WTC11 (cell line): ENCODE measurements at regions not wholly inside any gene's neighbourhood (a gene's known extent, or its start where the extent isn't known, plus 50 kb on each side); places are given as distances from the start of the nearest gene placed in this dataset.

Source experiments
- ATAC-seq: fragments of 200-7000 bp; cut with Tn5 transposase; 2 replicates; pipeline ENCODE4 v1.10.0; 2021; ENCODE audit warnings: mild to moderate bottlenecking, moderate library complexity
- CTCF ChIA-PET: fragments of 300-600 bp; sonication (Branson Sonifier 250); formaldehyde crosslinking; loops from one replicate; lab custom pipeline; 2021; ENCODE audit warnings: antibody characterized with exemption; lab: Charles Lee
- POLR2A ChIA-PET: fragments of 350-600 bp; sonication (Branson Sonifier 250); formaldehyde crosslinking; loops from one replicate; lab custom pipeline; 2021; ENCODE audit warnings: antibody characterized with exemption; lab: Charles Lee
- DNase-seq: peaks from one replicate; pipeline ENCODE4 v3.0.0; 2021; ENCODE audit warnings: low spot score
- H3K27ac Mint-ChIP-seq: 2 replicates; pipeline ENCODE4 v1.8.0; 2021; ENCODE audit warnings: mixed read lengths
- H3K27me3 Mint-ChIP-seq: 2 replicates; pipeline ENCODE4 v1.8.0; 2021; ENCODE audit warnings: low read depth, mild to moderate bottlenecking, moderate library complexity, mixed read lengths
- H3K36me3 Mint-ChIP-seq: 2 replicates; pipeline ENCODE4 v1.8.0; 2021; ENCODE audit warnings: mixed read lengths
- H3K4me1 Mint-ChIP-seq: 2 replicates; pipeline ENCODE4 v1.8.0; 2022; ENCODE audit warnings: mixed read lengths
- H3K4me3 Mint-ChIP-seq: 2 replicates; pipeline ENCODE4 v1.8.0; 2021; ENCODE audit warnings: mild to moderate bottlenecking, moderate library complexity, mixed read lengths
- H3K9me3 Mint-ChIP-seq: 2 replicates; pipeline ENCODE4 v1.8.0; 2021; ENCODE audit warnings: mixed read lengths
- CREB1 ChIP-seq: sonication (generic); formaldehyde crosslinking; IDR thresholded peaks from 2 replicates; pipeline ENCODE4 v1.8.0; 2023; ENCODE audit warnings: mild to moderate bottlenecking, missing genetic modification reagents
- ELF4 ChIP-seq: sonication (generic); formaldehyde crosslinking; IDR thresholded peaks from 2 replicates; pipeline ENCODE4 v1.8.1; 2022; ENCODE audit warnings: low read depth, mild to moderate bottlenecking, moderate library complexity, missing genetic modification reagents
- EMX1 ChIP-seq: fragments of 250-450 bp; sonication (Bioruptor Pico); IDR thresholded peaks from 2 replicates; pipeline ENCODE4 v1.8.0; 2021; ENCODE audit warnings: mild to moderate bottlenecking
- ETV6 ChIP-seq: sonication (generic); formaldehyde crosslinking; IDR thresholded peaks from 2 replicates; pipeline ENCODE4 v1.8.1; 2022; ENCODE audit warnings: mild to moderate bottlenecking, missing genetic modification reagents
- FOXJ3 ChIP-seq: sonication (generic); formaldehyde crosslinking; IDR thresholded peaks from 2 replicates; pipeline ENCODE4 v1.9.0; 2021; ENCODE audit warnings: missing genetic modification reagents, mild to moderate bottlenecking, borderline replicate concordance
- FOXK1 ChIP-seq: sonication (generic); formaldehyde crosslinking; IDR thresholded peaks from 2 replicates; pipeline ENCODE4 v1.8.0; 2022; ENCODE audit warnings: mild to moderate bottlenecking, moderate library complexity, missing genetic modification reagents
- GRHL2 ChIP-seq: fragments of 250-450 bp; sonication (Bioruptor Pico); IDR thresholded peaks from 2 replicates; pipeline ENCODE4 v1.8.0; 2022; ENCODE audit warnings: mild to moderate bottlenecking, moderate library complexity; ENCODE audit not compliant: insufficient replicate concordance, severe bottlenecking
- JUN ChIP-seq: sonication (generic); formaldehyde crosslinking; IDR thresholded peaks from 2 replicates; pipeline ENCODE4 v1.8.0; 2023; ENCODE audit warnings: mild to moderate bottlenecking, missing genetic modification reagents
- MYBL2 ChIP-seq: sonication (generic); formaldehyde crosslinking; IDR thresholded peaks from 2 replicates; pipeline ENCODE4 v1.8.1; 2023; ENCODE audit warnings: mild to moderate bottlenecking, moderate library complexity, missing genetic modification reagents
- RORB ChIP-seq: fragments of 250-450 bp; sonication (Bioruptor Pico); IDR thresholded peaks from 2 replicates; pipeline ENCODE4 v1.9.0; 2021; ENCODE audit warnings: mild to moderate bottlenecking
- ZBTB21 ChIP-seq: sonication (generic); formaldehyde crosslinking; IDR thresholded peaks from 2 replicates; pipeline ENCODE4 v1.8.1; 2023; ENCODE audit warnings: mild to moderate bottlenecking, missing genetic modification reagents, borderline replicate concordance
- ZNF121 ChIP-seq: sonication (generic); formaldehyde crosslinking; IDR thresholded peaks from 2 replicates; pipeline ENCODE4 v1.8.0; 2023; ENCODE audit warnings: missing genetic modification reagents
- ZNF232 ChIP-seq: sonication (generic); formaldehyde crosslinking; IDR thresholded peaks from 2 replicates; pipeline ENCODE4 v1.8.0; 2022; ENCODE audit warnings: mild to moderate bottlenecking, missing genetic modification reagents
- ZNF263 ChIP-seq: sonication (generic); formaldehyde crosslinking; IDR thresholded peaks from 2 replicates; pipeline ENCODE4 v1.8.1; 2022; ENCODE audit warnings: low read depth, mild to moderate bottlenecking, moderate library complexity, missing genetic modification reagents
- ZNF317 ChIP-seq: sonication (generic); formaldehyde crosslinking; IDR thresholded peaks from 2 replicates; pipeline ENCODE4 v1.8.1; 2023; ENCODE audit warnings: low read depth, mild to moderate bottlenecking, moderate library complexity, missing genetic modification reagents, borderline replicate concordance
- ZNF396 ChIP-seq: fragments of 250-450 bp; sonication (Bioruptor Pico); IDR thresholded peaks from 2 replicates; pipeline ENCODE4 v1.8.0; 2021; ENCODE audit warnings: mild to moderate bottlenecking, moderate library complexity, borderline replicate concordance
- ZNF423 ChIP-seq: fragments of 250-450 bp; sonication (Bioruptor Pico); IDR thresholded peaks from 2 replicates; pipeline ENCODE4 v2.1.2; 2022; ENCODE audit warnings: mild to moderate bottlenecking, moderate library complexity
- TF ChIP-seq, protein P1 (sequence below): sonication (generic); formaldehyde crosslinking; IDR thresholded peaks from 2 replicates; pipeline ENCODE4 v1.8.1; 2023; ENCODE audit warnings: mild to moderate bottlenecking, missing genetic modification reagents, borderline replicate concordance
- TF ChIP-seq, protein P2 (sequence below): sonication (generic); formaldehyde crosslinking; IDR thresholded peaks from 2 replicates; pipeline ENCODE4 v1.8.0; 2022; ENCODE audit warnings: mild to moderate bottlenecking, missing genetic modification reagents
- TF ChIP-seq, protein P3 (sequence below): sonication (generic); formaldehyde crosslinking; IDR thresholded peaks from 2 replicates; pipeline ENCODE4 v1.8.1; 2023; ENCODE audit warnings: mild to moderate bottlenecking, missing genetic modification reagents, moderate library complexity
- TF ChIP-seq, protein P4 (sequence below): fragments of 250-450 bp; sonication (Bioruptor Pico); IDR thresholded peaks from 2 replicates; pipeline ENCODE4 v2.1.2; 2022; ENCODE audit warnings: mild to moderate bottlenecking, moderate library complexity
- TF ChIP-seq, protein P5 (sequence below): fragments of 200-600 bp; IDR thresholded peaks from 2 replicates; pipeline ENCODE4 v1.8.0; 2022; ENCODE audit warnings: antibody characterized with exemption
- TF ChIP-seq, protein P6 (sequence below): sonication (generic); formaldehyde crosslinking; IDR thresholded peaks from 2 replicates; pipeline ENCODE4 v1.8.0; 2022; ENCODE audit warnings: mild to moderate bottlenecking, missing genetic modification reagents
- TF ChIP-seq, protein P7 (sequence below): sonication (generic); formaldehyde crosslinking; IDR thresholded peaks from 2 replicates; pipeline ENCODE4 v1.8.1; 2022; ENCODE audit warnings: mild to moderate bottlenecking, moderate library complexity, missing genetic modification reagents

DNA sequence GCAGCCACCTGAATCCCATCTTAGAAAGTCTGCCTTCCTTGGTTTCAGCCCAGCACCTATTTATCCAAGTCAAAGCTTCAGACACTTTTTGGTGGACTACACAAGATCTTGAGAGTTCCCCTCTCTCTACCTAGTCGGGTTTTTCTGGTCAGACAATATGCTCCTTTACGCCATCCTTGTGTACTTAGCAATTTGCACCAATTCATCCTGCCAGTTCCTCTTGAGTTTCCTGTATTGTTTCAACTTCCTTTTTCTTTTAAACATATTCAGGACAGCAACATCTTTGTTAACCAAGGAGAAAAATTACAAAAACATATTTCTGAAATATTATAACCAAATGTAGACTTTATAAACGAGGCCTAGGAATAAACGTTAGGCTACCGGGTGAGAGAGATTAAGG lies 368.2 kb upstream of the CADM1 start (continued):
- TF ChIP-seq, protein P1, sequence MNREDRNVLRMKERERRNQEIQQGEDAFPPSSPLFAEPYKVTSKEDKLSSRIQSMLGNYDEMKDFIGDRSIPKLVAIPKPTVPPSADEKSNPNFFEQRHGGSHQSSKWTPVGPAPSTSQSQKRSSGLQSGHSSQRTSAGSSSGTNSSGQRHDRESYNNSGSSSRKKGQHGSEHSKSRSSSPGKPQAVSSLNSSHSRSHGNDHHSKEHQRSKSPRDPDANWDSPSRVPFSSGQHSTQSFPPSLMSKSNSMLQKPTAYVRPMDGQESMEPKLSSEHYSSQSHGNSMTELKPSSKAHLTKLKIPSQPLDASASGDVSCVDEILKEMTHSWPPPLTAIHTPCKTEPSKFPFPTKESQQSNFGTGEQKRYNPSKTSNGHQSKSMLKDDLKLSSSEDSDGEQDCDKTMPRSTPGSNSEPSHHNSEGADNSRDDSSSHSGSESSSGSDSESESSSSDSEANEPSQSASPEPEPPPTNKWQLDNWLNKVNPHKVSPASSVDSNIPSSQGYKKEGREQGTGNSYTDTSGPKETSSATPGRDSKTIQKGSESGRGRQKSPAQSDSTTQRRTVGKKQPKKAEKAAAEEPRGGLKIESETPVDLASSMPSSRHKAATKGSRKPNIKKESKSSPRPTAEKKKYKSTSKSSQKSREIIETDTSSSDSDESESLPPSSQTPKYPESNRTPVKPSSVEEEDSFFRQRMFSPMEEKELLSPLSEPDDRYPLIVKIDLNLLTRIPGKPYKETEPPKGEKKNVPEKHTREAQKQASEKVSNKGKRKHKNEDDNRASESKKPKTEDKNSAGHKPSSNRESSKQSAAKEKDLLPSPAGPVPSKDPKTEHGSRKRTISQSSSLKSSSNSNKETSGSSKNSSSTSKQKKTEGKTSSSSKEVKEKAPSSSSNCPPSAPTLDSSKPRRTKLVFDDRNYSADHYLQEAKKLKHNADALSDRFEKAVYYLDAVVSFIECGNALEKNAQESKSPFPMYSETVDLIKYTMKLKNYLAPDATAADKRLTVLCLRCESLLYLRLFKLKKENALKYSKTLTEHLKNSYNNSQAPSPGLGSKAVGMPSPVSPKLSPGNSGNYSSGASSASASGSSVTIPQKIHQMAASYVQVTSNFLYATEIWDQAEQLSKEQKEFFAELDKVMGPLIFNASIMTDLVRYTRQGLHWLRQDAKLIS (CRISPR knock-in tag) = no peak
- no peak for TF ChIP-seq ZBTB21

DNA sequence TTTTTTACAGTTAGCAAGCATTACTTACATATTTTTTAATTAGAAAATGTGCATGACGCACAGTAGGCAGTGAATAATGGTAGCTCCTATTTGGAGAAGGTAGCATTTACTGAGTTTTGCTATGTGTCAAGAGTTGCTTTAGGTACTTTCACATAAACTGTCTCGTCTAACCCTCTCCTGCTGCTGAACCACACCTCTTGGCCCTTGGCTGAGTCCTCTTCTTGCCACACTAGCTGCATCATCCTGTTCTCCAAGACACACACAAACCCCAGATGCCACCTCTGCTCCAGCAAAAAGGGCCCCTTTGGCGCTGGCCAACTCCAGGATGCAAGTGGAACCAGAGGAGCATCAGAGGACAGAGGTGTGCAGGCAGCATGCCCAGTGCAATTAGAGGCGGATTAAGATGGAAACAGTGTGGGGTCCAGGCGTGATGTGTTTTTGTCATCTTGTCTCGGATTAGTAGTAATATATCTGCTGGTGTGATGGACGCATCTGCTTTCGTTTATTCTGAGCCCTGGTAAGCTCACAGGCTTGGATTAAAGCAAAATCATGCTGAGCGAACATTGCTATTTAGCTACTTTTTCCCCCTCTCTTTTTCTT lies 367.0 kb upstream of the CADM1 start:
- ChIA-PET POLR2A (no interaction called here), CTCF (no interaction called here)
- Mint-ChIP-seq H3K27me3 (no peaks in the 10 kb centered on the region), H3K4me1 (peaks cover 7% of the 10 kb centered on the region), H3K4me3 (no peak overlapping the region), H3K36me3 (no peaks in the 10 kb centered on the region), H3K9me3 (no peaks in the 10 kb centered on the region), H3K27ac (no peak overlapping the region)
- ATAC-seq (no peak), DNase-seq (no peak)
- TF ChIP-seq ZNF396 (CRISPR knock-in tag) (no peak), ZNF423 (CRISPR knock-in tag) (no peak), RORB (no peak), FOXJ3 (CRISPR knock-in tag) (no peak), ZNF263 (CRISPR knock-in tag) (no peak), MYBL2 (CRISPR knock-in tag) (no peak), ZNF317 (no peak), FOXK1 (CRISPR knock-in tag) (no peak), ZNF121 (CRISPR knock-in tag) (no peak), EMX1 (CRISPR knock-in tag) (no peak), GRHL2 (CRISPR knock-in tag) (no peak), CREB1 (CRISPR knock-in tag) (no peak)
- TF ChIP-seq, protein P2, sequence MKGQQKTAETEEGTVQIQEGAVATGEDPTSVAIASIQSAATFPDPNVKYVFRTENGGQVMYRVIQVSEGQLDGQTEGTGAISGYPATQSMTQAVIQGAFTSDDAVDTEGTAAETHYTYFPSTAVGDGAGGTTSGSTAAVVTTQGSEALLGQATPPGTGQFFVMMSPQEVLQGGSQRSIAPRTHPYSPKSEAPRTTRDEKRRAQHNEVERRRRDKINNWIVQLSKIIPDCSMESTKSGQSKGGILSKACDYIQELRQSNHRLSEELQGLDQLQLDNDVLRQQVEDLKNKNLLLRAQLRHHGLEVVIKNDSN (CRISPR knock-in tag) = no peak
- TF ChIP-seq, protein P3, sequence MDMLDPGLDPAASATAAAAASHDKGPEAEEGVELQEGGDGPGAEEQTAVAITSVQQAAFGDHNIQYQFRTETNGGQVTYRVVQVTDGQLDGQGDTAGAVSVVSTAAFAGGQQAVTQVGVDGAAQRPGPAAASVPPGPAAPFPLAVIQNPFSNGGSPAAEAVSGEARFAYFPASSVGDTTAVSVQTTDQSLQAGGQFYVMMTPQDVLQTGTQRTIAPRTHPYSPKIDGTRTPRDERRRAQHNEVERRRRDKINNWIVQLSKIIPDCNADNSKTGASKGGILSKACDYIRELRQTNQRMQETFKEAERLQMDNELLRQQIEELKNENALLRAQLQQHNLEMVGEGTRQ (CRISPR knock-in tag) = no peak
- TF ChIP-seq, protein P4, sequence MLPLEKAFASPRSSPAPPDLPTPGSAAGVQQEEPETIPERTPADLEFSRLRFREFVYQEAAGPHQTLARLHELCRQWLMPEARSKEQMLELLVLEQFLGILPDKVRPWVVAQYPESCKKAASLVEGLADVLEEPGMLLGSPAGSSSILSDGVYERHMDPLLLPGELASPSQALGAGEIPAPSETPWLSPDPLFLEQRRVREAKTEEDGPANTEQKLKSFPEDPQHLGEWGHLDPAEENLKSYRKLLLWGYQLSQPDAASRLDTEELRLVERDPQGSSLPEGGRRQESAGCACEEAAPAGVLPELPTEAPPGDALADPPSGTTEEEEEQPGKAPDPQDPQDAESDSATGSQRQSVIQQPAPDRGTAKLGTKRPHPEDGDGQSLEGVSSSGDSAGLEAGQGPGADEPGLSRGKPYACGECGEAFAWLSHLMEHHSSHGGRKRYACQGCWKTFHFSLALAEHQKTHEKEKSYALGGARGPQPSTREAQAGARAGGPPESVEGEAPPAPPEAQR (CRISPR knock-in tag) = no peak

DNA sequence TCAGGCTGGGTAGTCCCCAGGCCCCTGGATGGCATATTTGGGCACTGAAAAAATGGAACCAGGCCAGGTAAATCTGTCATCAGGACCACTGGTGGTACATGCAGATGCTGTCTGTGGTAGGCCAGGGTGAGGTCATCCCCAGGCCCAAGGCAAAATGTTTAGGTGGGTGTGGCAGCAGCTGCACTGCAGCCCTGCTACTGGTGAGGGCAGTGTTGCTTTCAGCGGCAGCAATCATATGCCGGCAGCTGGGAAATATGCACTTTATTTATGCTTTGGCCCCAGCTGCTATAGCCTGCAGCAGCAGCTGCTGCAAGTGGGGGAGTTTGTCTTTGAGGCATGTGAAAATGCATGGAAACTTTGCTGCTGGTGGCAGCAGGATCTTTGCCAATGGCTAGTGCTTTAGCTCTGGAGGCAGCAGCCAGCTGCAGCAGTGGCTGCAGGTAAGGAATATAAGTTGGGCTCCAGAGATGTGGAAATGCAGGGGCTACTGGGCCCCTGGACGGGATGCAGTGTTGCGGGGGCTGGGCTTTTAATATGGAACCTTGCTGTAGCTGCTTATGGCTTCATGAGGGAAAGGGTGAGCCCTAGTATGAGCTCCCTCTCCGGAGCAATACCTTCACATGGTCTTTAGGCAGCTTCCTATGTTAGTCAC lies 365.7 kb upstream of the CADM1 start:
- peaks cover 7% of the 10 kb centered on the region for H3K4me1 Mint-ChIP-seq
- no peaks in the 10 kb centered on the region for H3K27me3 Mint-ChIP-seq
- H3K27ac Mint-ChIP-seq = no peak overlapping the region
- H3K4me3 Mint-ChIP-seq = no peak overlapping the region
- ChIA-PET CTCF (interaction anchor here (0.6 to 1.7 kb wide), 15 partner anchors 12 to 535 kb away, joined by 3 to 9 read pairs (median 4); no protein-coding TSS in a partner anchor), POLR2A (interaction anchor here (0.6 kb wide), 1 partner anchor 58 kb away, joined by 3 read pairs; no protein-coding TSS in a partner anchor)
- no peak for TF ChIP-seq ELF4 (CRISPR knock-in tag)
- peak; percentile 31; the same call in 1 of the 2 replicates for TF ChIP-seq ETV6 (CRISPR knock-in tag)
- TF ChIP-seq, protein P5, sequence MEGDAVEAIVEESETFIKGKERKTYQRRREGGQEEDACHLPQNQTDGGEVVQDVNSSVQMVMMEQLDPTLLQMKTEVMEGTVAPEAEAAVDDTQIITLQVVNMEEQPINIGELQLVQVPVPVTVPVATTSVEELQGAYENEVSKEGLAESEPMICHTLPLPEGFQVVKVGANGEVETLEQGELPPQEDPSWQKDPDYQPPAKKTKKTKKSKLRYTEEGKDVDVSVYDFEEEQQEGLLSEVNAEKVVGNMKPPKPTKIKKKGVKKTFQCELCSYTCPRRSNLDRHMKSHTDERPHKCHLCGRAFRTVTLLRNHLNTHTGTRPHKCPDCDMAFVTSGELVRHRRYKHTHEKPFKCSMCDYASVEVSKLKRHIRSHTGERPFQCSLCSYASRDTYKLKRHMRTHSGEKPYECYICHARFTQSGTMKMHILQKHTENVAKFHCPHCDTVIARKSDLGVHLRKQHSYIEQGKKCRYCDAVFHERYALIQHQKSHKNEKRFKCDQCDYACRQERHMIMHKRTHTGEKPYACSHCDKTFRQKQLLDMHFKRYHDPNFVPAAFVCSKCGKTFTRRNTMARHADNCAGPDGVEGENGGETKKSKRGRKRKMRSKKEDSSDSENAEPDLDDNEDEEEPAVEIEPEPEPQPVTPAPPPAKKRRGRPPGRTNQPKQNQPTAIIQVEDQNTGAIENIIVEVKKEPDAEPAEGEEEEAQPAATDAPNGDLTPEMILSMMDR = peak; percentile 52; the same call in 1 of the 2 replicates
- TF ChIP-seq JUN = no peak
- no peak for TF ChIP-seq ZNF232 (CRISPR knock-in tag)
- TF ChIP-seq, protein P6, sequence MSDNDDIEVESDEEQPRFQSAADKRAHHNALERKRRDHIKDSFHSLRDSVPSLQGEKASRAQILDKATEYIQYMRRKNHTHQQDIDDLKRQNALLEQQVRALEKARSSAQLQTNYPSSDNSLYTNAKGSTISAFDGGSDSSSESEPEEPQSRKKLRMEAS = no peak
- no peak for TF ChIP-seq RORB
- TF ChIP-seq, protein P7, sequence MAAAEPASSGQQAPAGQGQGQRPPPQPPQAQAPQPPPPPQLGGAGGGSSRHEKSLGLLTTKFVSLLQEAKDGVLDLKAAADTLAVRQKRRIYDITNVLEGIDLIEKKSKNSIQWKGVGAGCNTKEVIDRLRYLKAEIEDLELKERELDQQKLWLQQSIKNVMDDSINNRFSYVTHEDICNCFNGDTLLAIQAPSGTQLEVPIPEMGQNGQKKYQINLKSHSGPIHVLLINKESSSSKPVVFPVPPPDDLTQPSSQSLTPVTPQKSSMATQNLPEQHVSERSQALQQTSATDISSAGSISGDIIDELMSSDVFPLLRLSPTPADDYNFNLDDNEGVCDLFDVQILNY (CRISPR knock-in tag) = 0 out of 2 replicates have a peak, but pooled peaks have one; percentile 13
- no peak for TF ChIP-seq CREB1 (CRISPR knock-in tag)
- H3K9me3 Mint-ChIP-seq = no peaks in the 10 kb centered on the region
- H3K36me3 Mint-ChIP-seq = no peaks in the 10 kb centered on the region
- ATAC-seq (peak; percentile 100), DNase-seq (peak; percentile 67)
